H9 (cell line): ENCODE measurements at regions not wholly inside any gene's neighbourhood (a gene's known extent, or its start where the extent isn't known, plus 50 kb on each side); places are given as distances from the start of the nearest gene placed in this dataset.

Experiments used
- DNase-seq: peaks from one replicate; pipeline ENCODE4 v3.0.0-alpha.2; 2017
- H2AFZ ChIP-seq: one replicate; pipeline ENCODE4 v1.6.1; 2013; ENCODE audit warnings: mild to moderate bottlenecking, low read length, control low read depth, moderate library complexity
- H2AK5ac ChIP-seq: 2 replicates; pipeline ENCODE4 v1.6.1; 2013; ENCODE audit warnings: low read length, control low read depth, mixed read lengths; ENCODE audit not compliant: insufficient read length
- H2BK120ac ChIP-seq: one replicate; pipeline ENCODE4 v1.6.1; 2013; ENCODE audit warnings: low read depth, mild to moderate bottlenecking, low read length, control low read depth, inconsistent platforms; ENCODE audit not compliant: poor library complexity, severe bottlenecking
- H2BK12ac ChIP-seq: 2 replicates; pipeline ENCODE4 v1.6.1; 2013; ENCODE audit warnings: low read length, control low read depth, mixed read lengths, low read depth; ENCODE audit not compliant: insufficient read length
- H2BK15ac ChIP-seq: 2 replicates; pipeline ENCODE4 v1.6.1; 2013; ENCODE audit warnings: low read depth, low read length, control low read depth
- H2BK20ac ChIP-seq: one replicate; pipeline ENCODE4 v1.6.1; 2013; ENCODE audit warnings: low read depth, mild to moderate bottlenecking, low read length, control low read depth, inconsistent platforms; ENCODE audit not compliant: poor library complexity, severe bottlenecking
- H2BK5ac ChIP-seq: 2 replicates; pipeline ENCODE4 v1.6.1; 2013; ENCODE audit warnings: low read length, control low read depth, mixed read lengths; ENCODE audit not compliant: insufficient read length
- H3K14ac ChIP-seq: 2 replicates; pipeline ENCODE4 v1.6.1; 2013; ENCODE audit warnings: low read length, control low read depth; ENCODE audit not compliant: insufficient read depth
- H3K18ac ChIP-seq: 2 replicates; pipeline ENCODE4 v1.6.1; 2013; ENCODE audit warnings: low read depth, mild to moderate bottlenecking, mixed read lengths, low read length, control low read depth; ENCODE audit not compliant: insufficient read length
- H3K23ac ChIP-seq: 2 replicates; pipeline ENCODE4 v1.6.1; 2013; ENCODE audit warnings: low read length, control low read depth, mixed read lengths, low read depth; ENCODE audit not compliant: insufficient read length
- H3K23me2 ChIP-seq: 2 replicates; pipeline ENCODE4 v1.6.1; 2013; ENCODE audit warnings: low read depth, mild to moderate bottlenecking, mixed read lengths, low read length, control low read depth; ENCODE audit not compliant: insufficient read length, poor library complexity, severe bottlenecking
- H3K27ac ChIP-seq: 2 replicates; pipeline ENCODE4 v1.5.1; 2013; ENCODE audit warnings: low read length, control low read depth, mixed read lengths, low read depth; ENCODE audit not compliant: insufficient read length
- H3K27me3 ChIP-seq: 2 replicates; pipeline ENCODE4 v1.6.1; 2013; ENCODE audit warnings: low read length, control low read depth, inconsistent platforms; ENCODE audit not compliant: insufficient read depth
- H3K4ac ChIP-seq: 2 replicates; pipeline ENCODE4 v1.6.1; 2013; ENCODE audit warnings: low read depth, mild to moderate bottlenecking, control low read depth, inconsistent platforms, low read length, moderate library complexity
- H3K4me1 ChIP-seq: 2 replicates; pipeline ENCODE4 v1.6.1; 2013; ENCODE audit warnings: low read length, control low read depth, inconsistent platforms; ENCODE audit not compliant: insufficient read depth
- H3K4me2 ChIP-seq: 2 replicates; pipeline ENCODE4 v1.6.1; 2013; ENCODE audit warnings: low read length, control low read depth, mixed read lengths; ENCODE audit not compliant: insufficient read length, insufficient read depth
- H3K56ac ChIP-seq: 2 replicates; pipeline ENCODE4 v1.6.1; 2013; ENCODE audit warnings: low read depth, mild to moderate bottlenecking, mixed read lengths, low read length, control low read depth; ENCODE audit not compliant: insufficient read length
- H3K79me1 ChIP-seq: 2 replicates; pipeline ENCODE4 v1.6.1; 2013; ENCODE audit warnings: low read depth, mild to moderate bottlenecking, moderate library complexity, low read length, control low read depth, inconsistent platforms; ENCODE audit not compliant: insufficient read depth, poor library complexity, severe bottlenecking
- H3K79me2 ChIP-seq: 2 replicates; pipeline ENCODE4 v1.6.1; 2013; ENCODE audit warnings: low read length, control low read depth, inconsistent platforms; ENCODE audit not compliant: insufficient read depth
- H3K9ac ChIP-seq: 2 replicates; pipeline ENCODE4 v1.6.1; 2013; ENCODE audit warnings: low read length, control low read depth, mixed read lengths; ENCODE audit not compliant: insufficient read length; ENCODE audit errors: extremely low read depth
- H3K9me3 ChIP-seq: one replicate; pipeline ENCODE4 v1.6.1; 2013; ENCODE audit warnings: low read depth, low read length, inconsistent platforms; ENCODE audit not compliant: control insufficient read depth
- H3T11ph ChIP-seq: one replicate; pipeline ENCODE4 v1.6.1; 2013; ENCODE audit warnings: mild to moderate bottlenecking, low read length, control low read depth, inconsistent platforms
- H4K20me1 ChIP-seq: one replicate; pipeline ENCODE4 v1.6.1; 2013; ENCODE audit not compliant: control insufficient read depth, insufficient read length, insufficient read depth
- H4K5ac ChIP-seq: 2 replicates; pipeline ENCODE4 v1.6.1; 2013; ENCODE audit warnings: low read depth, mild to moderate bottlenecking, mixed read lengths, low read length, control low read depth; ENCODE audit not compliant: insufficient read length
- H4K8ac ChIP-seq: replicated peaks from 2 replicates; pipeline ENCODE4 v1.6.1; 2013; ENCODE audit warnings: low read length, control low read depth, mixed read lengths, low read depth; ENCODE audit not compliant: insufficient read length
- H4K91ac ChIP-seq: 2 replicates; pipeline ENCODE4 v1.6.1; 2013; ENCODE audit warnings: low read depth, mild to moderate bottlenecking, moderate library complexity, mixed read lengths, low read length, control low read depth; ENCODE audit not compliant: insufficient read length
- H3K27ac Mint-ChIP-seq, 3 experiments: 2 replicates in 2 of 3; 3 replicates in 1 of 3; pipeline ENCODE4 v1.8.0; 2020 to 2021; ENCODE audit warnings: mixed read lengths in 3 of 3, mild to moderate bottlenecking in 1 of 3, moderate library complexity in 1 of 3
- H3K27me3 Mint-ChIP-seq: 2 replicates; pipeline ENCODE4 v1.8.0; 2021; ENCODE audit warnings: low read depth, mild to moderate bottlenecking, moderate library complexity, mixed read lengths
- H3K36me3 Mint-ChIP-seq, 3 experiments: 2 replicates in 2 of 3; 3 replicates in 1 of 3; pipeline ENCODE4 v1.8.0; 2020 to 2021; ENCODE audit warnings: low read depth in 3 of 3, mixed read lengths in 3 of 3; ENCODE audit not compliant: insufficient read depth in 1 of 3
- H3K4me1 Mint-ChIP-seq, 2 experiments: 2 replicates each; pipeline ENCODE4 v1.8.0; 2020; ENCODE audit warnings: mixed read lengths in 2 of 2
- H3K4me3 Mint-ChIP-seq, 2 experiments: 2 replicates in 1 of 2; 3 replicates in 1 of 2; pipeline ENCODE4 v1.8.0; 2020 to 2021; ENCODE audit warnings: mild to moderate bottlenecking in 2 of 2, mixed read lengths in 2 of 2, moderate library complexity in 1 of 2
- H3K9me3 Mint-ChIP-seq, 2 experiments: 2 replicates in 1 of 2; 3 replicates in 1 of 2; pipeline ENCODE4 v1.8.0; 2020; ENCODE audit warnings: mild to moderate bottlenecking in 2 of 2, mixed read lengths in 2 of 2, moderate library complexity in 1 of 2
- WGBS: extraction: QIAGEN DNeasy Blood & Tissue Kit; methylation state at CpG from one replicate; pipeline ENCODE4 v1.1.7; 2013; ENCODE audit warnings: missing lambda C conversion rate, low lambda C conversion rate, mixed read lengths; ENCODE audit not compliant: insufficient read length; ENCODE audit errors: extremely low coverage; 5-methylcytosine and 5-hydroxymethylcytosine counted together
- TF ChIP-seq, protein P1 (sequence below): fragments of 200-600 bp; sonication (generic); conservative IDR thresholded peaks from 3 replicates; pipeline ENCODE4 v1.8.0; 2021; ENCODE audit warnings: antibody characterized with exemption, mild to moderate bottlenecking

GRCh38 chr3:94414418-94414817, 351.6 kb downstream of the NSUN3 start:
- no peak overlapping the region for H3K23ac ChIP-seq
- H3T11ph ChIP-seq, result no peak overlapping the region
- Mint-ChIP-seq H3K27me3 (no peaks in the 10 kb centered on the region), H3K4me3 (no peak overlapping the region), H3K36me3 (peaks cover 0 to 6% (median 6%) of the 10 kb centered on the region in 3 experiments; a peak in 4 of 7 replicates), H3K4me1 (peaks cover 17 to 18% of the 10 kb centered on the region in 2 experiments), H3K9me3 (peaks cover 0 to 8% of the 10 kb centered on the region in 2 experiments; a peak in 4 of 5 replicates), H3K27ac (peak overlapping the region in 1 of 3 experiments; percentile 31; a peak in 2 of 7 replicates)
- no peak overlapping the region for H2AFZ ChIP-seq
- H4K20me1 ChIP-seq, result no peaks in the 10 kb centered on the region
- H4K8ac ChIP-seq, result no peak overlapping the region
- H3K18ac ChIP-seq, result no peak overlapping the region
- H3K23me2 ChIP-seq, result no peaks in the 10 kb centered on the region
- no peak overlapping the region for H3K14ac ChIP-seq
- H3K4ac ChIP-seq, result no peak overlapping the region
- no peaks in the 10 kb centered on the region for H3K9me3 ChIP-seq
- no peak overlapping the region for H3K9ac ChIP-seq
- no peak overlapping the region for H2BK15ac ChIP-seq
- H2AK5ac ChIP-seq, result no peak overlapping the region
- no peak overlapping the region for H3K56ac ChIP-seq
- no peaks in the 10 kb centered on the region for H3K27me3 ChIP-seq
- DNase-seq, result no peak
- TF ChIP-seq, protein P1, sequence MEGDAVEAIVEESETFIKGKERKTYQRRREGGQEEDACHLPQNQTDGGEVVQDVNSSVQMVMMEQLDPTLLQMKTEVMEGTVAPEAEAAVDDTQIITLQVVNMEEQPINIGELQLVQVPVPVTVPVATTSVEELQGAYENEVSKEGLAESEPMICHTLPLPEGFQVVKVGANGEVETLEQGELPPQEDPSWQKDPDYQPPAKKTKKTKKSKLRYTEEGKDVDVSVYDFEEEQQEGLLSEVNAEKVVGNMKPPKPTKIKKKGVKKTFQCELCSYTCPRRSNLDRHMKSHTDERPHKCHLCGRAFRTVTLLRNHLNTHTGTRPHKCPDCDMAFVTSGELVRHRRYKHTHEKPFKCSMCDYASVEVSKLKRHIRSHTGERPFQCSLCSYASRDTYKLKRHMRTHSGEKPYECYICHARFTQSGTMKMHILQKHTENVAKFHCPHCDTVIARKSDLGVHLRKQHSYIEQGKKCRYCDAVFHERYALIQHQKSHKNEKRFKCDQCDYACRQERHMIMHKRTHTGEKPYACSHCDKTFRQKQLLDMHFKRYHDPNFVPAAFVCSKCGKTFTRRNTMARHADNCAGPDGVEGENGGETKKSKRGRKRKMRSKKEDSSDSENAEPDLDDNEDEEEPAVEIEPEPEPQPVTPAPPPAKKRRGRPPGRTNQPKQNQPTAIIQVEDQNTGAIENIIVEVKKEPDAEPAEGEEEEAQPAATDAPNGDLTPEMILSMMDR, result no peak
- no peaks in the 10 kb centered on the region for H3K79me2 ChIP-seq
- H4K5ac ChIP-seq, result no peak overlapping the region
- no peak overlapping the region for H4K91ac ChIP-seq
- no peak overlapping the region for H3K4me2 ChIP-seq
- H3K4me1 ChIP-seq, result no peaks in the 10 kb centered on the region; the same call in 1 of the 2 replicates
- H3K27ac ChIP-seq, result no peak overlapping the region
- H2BK12ac ChIP-seq, result no peak overlapping the region
- no CpG with 5 or more reads among the region's 2 CpGs for WGBS
- H3K79me1 ChIP-seq, result no peaks in the 10 kb centered on the region
- no peak overlapping the region for H2BK20ac ChIP-seq
- H2BK120ac ChIP-seq, result peak overlapping the region; percentile 36
- no peak overlapping the region for H2BK5ac ChIP-seq
